Natural killer cell (primary cell): ENCODE measurements at regions not wholly inside any gene's neighbourhood (a gene's known extent, or its start where the extent isn't known, plus 50 kb on each side); places are given as distances from the start of the nearest gene placed in this dataset.

Source experiments
- ATAC-seq, 3 donors: fragments of 150-1000 bp in 2 of 3; fragments of 200-7000 bp in 1 of 3; cut with Tn5 transposase; 1 replicate in 1 of 3; 2 replicates in 2 of 3; pipeline ENCODE4 v1.10.0; 2021; ENCODE audit warnings: mild to moderate bottlenecking in 2 of 3, moderate library complexity in 2 of 3
- DNase-seq, 2 donors: peaks; one replicate each; pipeline versions ENCODE4 v3.0.0 to v3.0.0-alpha.2; 2013 to 2021; ENCODE audit warnings: mixed read lengths in 1 of 2
- H3K27ac ChIP-seq: one replicate; pipeline ENCODE4 v1.5.1; 2013; ENCODE audit warnings: mild to moderate bottlenecking, low read length
- H3K27me3 ChIP-seq: one replicate; pipeline ENCODE4 v1.6.1; 2013; ENCODE audit warnings: low read length; ENCODE audit not compliant: control insufficient read depth, insufficient read depth
- H3K36me3 ChIP-seq: one replicate; pipeline ENCODE4 v1.6.1; 2013; ENCODE audit warnings: low read length; ENCODE audit not compliant: control insufficient read depth, insufficient read depth
- H3K4me1 ChIP-seq: one replicate; pipeline ENCODE4 v1.6.1; 2013; ENCODE audit warnings: low read length; ENCODE audit not compliant: control insufficient read depth, insufficient read depth
- H3K4me3 ChIP-seq: one replicate; pipeline ENCODE4 v1.5.1; 2013; ENCODE audit warnings: low read length
- H3K9me3 ChIP-seq: one replicate; pipeline ENCODE4 v1.6.1; 2013; ENCODE audit warnings: low read length; ENCODE audit not compliant: control insufficient read depth, insufficient read depth
- H3K27ac Mint-ChIP-seq, 2 donors: one replicate each; pipeline ENCODE4 v1.8.0; 2022; ENCODE audit warnings: mild to moderate bottlenecking in 2 of 2, mixed read lengths in 2 of 2, moderate library complexity in 1 of 2
- H3K27me3 Mint-ChIP-seq, 2 donors: one replicate each; pipeline ENCODE4 v1.8.0; 2022; ENCODE audit warnings: low read depth in 2 of 2, mixed read lengths in 2 of 2
- H3K36me3 Mint-ChIP-seq: one replicate; pipeline ENCODE4 v1.8.0; 2022; ENCODE audit warnings: mixed read lengths
- H3K4me1 Mint-ChIP-seq, 2 donors: one replicate each; pipeline ENCODE4 v1.8.0; 2022; ENCODE audit warnings: mixed read lengths in 2 of 2
- H3K4me3 Mint-ChIP-seq: one replicate; pipeline ENCODE4 v1.8.0; 2022; ENCODE audit warnings: mild to moderate bottlenecking, moderate library complexity, mixed read lengths
- H3K9me3 Mint-ChIP-seq, 2 donors: one replicate each; pipeline ENCODE4 v1.8.0; 2022; ENCODE audit warnings: mixed read lengths in 2 of 2
- CTCF ChIP-seq: fragments of 200-600 bp; IDR thresholded peaks from one replicate; pipeline ENCODE4 v1.8.0; 2022; ENCODE audit warnings: antibody characterized with exemption
- WGBS: methylation state at CpG from one replicate; pipeline ENCODE4 v1.1.7; 2013; ENCODE audit warnings: missing lambda C conversion rate; ENCODE audit not compliant: insufficient coverage; 5-methylcytosine and 5-hydroxymethylcytosine counted together
- intact Hi-C: fragments of 100-400 bp; cut with micrococcal nuclease; formaldehyde crosslinking; loops from one replicate; pipeline ENCODE4 v1.14.2; 2022

GRCh38 chr3:177746337-177746933 lies 549.2 kb upstream of the TBL1XR1 start:
- Histone ChIP-seq H3K4me1 (no peaks in the 10 kb centered on the region), H3K4me3 (no peak overlapping the region), H3K9me3 (no peaks in the 10 kb centered on the region), H3K27ac (no peak overlapping the region), H3K36me3 (no peaks in the 10 kb centered on the region), H3K27me3 (no peaks in the 10 kb centered on the region)
- H3K27me3 Mint-ChIP-seq: no peaks in the 10 kb centered on the region
- ATAC-seq (no peak), DNase-seq (no peak)
- H3K4me1 Mint-ChIP-seq: peaks cover 0 to 10% of the 10 kb centered on the region in 2 donors
- intact Hi-C loops: no loop called here
- no peak for TF ChIP-seq CTCF
- no peak overlapping the region for H3K27ac Mint-ChIP-seq
- H3K4me3 Mint-ChIP-seq: no peak overlapping the region
- H3K36me3 Mint-ChIP-seq: no peaks in the 10 kb centered on the region
- WGBS: 93% methylated on average over 3 of the region's 3 CpGs
- H3K9me3 Mint-ChIP-seq: no peaks in the 10 kb centered on the region

DNA sequence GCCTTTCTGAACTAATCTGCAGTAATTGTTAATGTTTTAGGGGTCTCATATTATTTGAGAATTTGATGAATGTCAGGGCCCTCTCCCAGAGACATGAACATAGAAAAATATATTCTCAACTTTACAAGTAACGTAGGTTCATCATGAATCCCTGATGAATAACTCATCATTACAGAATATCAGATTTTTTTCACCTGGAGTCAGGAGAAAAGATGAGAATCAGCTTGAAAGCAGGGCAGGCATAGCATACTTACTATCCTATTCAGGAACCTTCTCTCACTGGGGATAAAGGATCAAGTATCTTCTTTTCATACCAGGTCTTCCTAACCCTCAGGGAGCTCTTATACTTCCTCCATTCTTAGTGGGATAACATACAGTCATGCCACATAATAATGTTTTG lies 552.6 kb upstream of the TBL1XR1 start:
- no peak for TF ChIP-seq CTCF
- no peak for ATAC-seq

DNA sequence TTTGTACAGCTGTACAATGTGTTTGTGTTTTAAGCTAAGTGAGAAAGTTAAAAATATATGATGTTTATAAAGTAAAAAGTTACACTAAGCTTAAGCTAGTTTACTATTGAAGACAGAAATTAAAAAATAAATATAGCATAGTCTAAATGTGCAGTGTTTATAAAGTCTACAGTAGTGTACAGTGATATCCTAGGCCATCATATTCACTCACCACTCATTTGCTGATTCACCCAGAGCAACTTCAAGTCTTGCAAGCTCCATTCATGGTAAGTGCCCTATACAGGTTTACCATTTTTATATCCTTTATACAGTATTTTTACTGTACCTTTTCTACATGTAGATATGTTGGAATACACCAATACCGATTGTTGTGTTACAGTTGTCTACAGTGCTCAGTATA lies 553.2 kb upstream of the TBL1XR1 start:
- Histone ChIP-seq H3K4me3 (no peak overlapping the region), H3K27me3 (no peaks in the 10 kb centered on the region), H3K36me3 (no peaks in the 10 kb centered on the region), H3K9me3 (no peaks in the 10 kb centered on the region), H3K27ac (no peak overlapping the region), H3K4me1 (no peaks in the 10 kb centered on the region)
- TF ChIP-seq CTCF: no peak
- Mint-ChIP-seq H3K27ac (no peak overlapping the region), H3K4me1 (peaks cover 9 to 21% of the 10 kb centered on the region in 2 donors), H3K9me3 (no peaks in the 10 kb centered on the region), H3K4me3 (no peak overlapping the region), H3K36me3 (no peaks in the 10 kb centered on the region), H3K27me3 (no peaks in the 10 kb centered on the region)
- intact Hi-C loops: no loop called here
- no peak for ATAC-seq
- 100% methylated on average over 1 of the region's 1 CpG for WGBS
- no peak for DNase-seq

More for the DNA sequence above, 552.6 kb upstream of the TBL1XR1 start:
- Histone ChIP-seq H3K36me3 (no peaks in the 10 kb centered on the region), H3K27ac (no peak overlapping the region), H3K4me3 (no peak overlapping the region), H3K9me3 (no peaks in the 10 kb centered on the region), H3K27me3 (no peaks in the 10 kb centered on the region), H3K4me1 (no peaks in the 10 kb centered on the region)
- Mint-ChIP-seq H3K36me3 (no peaks in the 10 kb centered on the region), H3K27ac (no peak overlapping the region), H3K27me3 (no peaks in the 10 kb centered on the region), H3K9me3 (no peaks in the 10 kb centered on the region), H3K4me3 (no peak overlapping the region), H3K4me1 (peaks cover 9 to 21% of the 10 kb centered on the region in 2 donors)
- 100% methylated on average over 1 of the region's 1 CpG for WGBS
- intact Hi-C loops: no loop called here
- no peak for DNase-seq

GRCh38 chr3:177751770-177752169 lies 554.5 kb upstream of the TBL1XR1 start:
- Mint-ChIP-seq H3K4me3 (no peak overlapping the region), H3K27ac (no peak overlapping the region), H3K36me3 (no peaks in the 10 kb centered on the region), H3K27me3 (no peaks in the 10 kb centered on the region), H3K4me1 (peaks cover 9 to 21% of the 10 kb centered on the region in 2 donors), H3K9me3 (no peaks in the 10 kb centered on the region)
- Histone ChIP-seq H3K36me3 (no peaks in the 10 kb centered on the region), H3K27me3 (no peaks in the 10 kb centered on the region), H3K4me1 (no peaks in the 10 kb centered on the region), H3K27ac (no peak overlapping the region), H3K4me3 (no peak overlapping the region), H3K9me3 (no peaks in the 10 kb centered on the region)
- ATAC-seq (no peak), DNase-seq (no peak)
- TF ChIP-seq CTCF: no peak
- intact Hi-C loops: no loop called here
- WGBS: 93% methylated on average over 3 of the region's 4 CpGs
